ENCODE measurements at regions not wholly inside any gene's neighbourhood (a gene's known extent, or its start where the extent isn't known, plus 50 kb on each side); places are given as distances from the start of the nearest gene placed in this dataset.
A peak's percentile ranks its signal among the peaks of the same experiment; 100 is the strongest.
"Not testable (repeated sequence)": the region's sequence is repeated elsewhere in the genome, so short reads cannot be mapped to it uniquely, and the experiment has no call there.

- DNase-seq = no peak
These were observed 112.8 kb downstream of the DLEU7 start for GRCh38 chr13:50730496-50731351.

DNA sequence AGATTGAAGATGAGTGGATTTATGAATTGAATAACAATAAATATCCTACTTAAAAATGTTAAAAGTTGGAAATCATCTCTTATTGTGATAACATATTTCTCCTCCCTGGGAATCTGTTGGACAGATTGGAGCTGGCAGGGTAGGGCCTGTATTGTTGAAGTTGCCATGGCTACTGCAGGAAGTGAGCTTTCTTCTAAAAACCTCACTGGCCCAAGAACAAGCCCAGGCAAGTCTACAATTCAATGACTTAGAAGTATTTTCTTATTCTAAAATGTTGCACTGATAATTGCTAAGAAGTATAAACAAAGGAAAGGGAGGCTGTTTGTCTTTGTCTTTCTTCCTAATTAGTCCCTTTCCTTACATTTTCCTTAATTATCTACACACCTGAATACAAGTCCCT, 112.1 kb downstream of the DLEU7 start:
- DNase-seq = peak; percentile 41

GRCh38 chr13:50732712-50733111, 110.8 kb downstream of the DLEU7 start:
- DNase-seq = peak; percentile 37

DNA sequence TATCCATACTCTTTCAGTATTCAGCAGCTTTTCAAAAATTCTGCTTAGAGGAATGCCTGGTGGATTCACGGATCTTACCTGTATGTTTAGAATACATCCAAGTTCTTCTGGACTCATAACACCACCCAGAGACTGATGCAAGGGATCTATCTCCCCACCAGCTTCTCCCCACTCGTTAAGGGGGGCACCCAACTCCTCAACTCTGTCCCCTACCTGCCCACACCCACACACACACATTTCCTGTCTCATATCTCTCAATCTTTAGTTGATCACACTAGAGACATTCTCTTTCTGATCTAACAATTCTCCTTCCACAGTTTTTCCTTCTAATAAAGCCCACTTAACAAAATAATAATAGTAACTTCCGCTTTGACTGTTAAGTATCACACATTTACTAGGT, 110.1 kb downstream of the DLEU7 start:
- DNase-seq = no peak

DNA sequence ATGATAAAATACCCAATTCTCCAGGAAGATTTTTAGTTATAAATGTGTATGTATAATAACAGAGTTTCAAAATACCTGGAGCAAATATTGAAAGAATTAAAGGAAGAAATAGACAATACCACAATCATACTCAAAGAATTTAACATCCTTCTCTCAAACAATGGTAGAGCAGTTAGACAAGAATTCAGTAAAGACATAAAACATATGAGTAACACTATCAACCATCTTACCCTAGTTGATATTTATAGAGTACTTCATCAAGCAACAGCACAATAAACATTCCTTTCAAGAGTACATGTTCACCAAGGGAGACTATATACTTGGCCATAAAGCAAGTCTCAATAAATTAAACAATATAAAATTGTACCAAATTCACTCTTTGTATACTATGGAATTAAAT, 108.4 kb downstream of the DLEU7 start:
- peak; percentile 56 for DNase-seq

- peak; percentile 81 for DNase-seq
These were observed 103.3 kb downstream of the DLEU7 start for GRCh38 chr13:50740052-50740741.

GRCh38 chr13:50742353-50742752, 101.1 kb downstream of the DLEU7 start:
- DNase-seq = no peak

DNA sequence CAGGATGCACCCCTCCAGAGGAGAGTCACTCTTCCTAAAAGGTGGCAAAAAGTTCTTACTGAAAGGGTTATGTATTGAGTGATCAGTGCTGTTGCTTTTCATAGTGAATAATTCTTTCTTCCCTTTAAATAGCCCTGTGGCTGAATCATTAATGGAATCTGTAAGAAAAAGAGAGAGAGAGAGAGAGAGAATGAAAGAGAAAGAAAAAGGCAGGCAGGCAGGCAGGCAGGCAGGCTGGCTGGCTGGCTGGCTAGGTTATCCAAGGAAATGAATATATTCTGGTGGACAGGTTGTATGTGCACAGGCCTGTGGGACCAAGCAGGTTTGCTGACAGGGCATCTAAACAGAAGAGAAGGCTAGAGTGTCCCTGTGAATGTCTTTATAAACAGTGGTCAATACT, 100.5 kb downstream of the DLEU7 start:
- no peak for DNase-seq

GRCh38 chr13:50744116-50744660, 99.3 kb downstream of the DLEU7 start:
- DNase-seq = no peak

DNA sequence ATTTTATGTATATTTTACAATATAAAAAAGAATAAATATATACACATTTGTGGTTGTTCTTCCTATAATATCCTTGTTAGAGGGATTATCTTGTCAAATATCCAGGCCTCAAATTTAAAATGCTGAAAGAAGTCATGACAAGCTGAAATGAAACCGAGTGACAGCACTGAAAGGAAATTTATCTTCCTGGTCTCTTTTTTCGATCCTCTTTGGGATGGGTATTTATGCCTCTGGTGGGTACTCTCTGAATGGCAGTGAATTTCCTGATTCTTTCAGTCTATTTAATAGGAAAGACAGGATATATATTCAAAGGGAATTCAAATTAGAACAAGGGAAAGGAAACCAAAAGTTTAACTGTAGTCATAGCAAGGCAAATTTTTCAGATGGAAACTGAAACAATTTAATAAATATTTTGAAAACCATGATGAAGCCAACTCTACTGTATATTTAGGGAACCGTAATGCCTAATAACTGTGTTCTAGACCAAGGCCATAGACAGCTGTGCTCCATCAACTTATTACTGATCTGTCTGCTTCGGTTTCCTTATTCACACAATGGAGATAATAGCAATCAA, 97.9 kb downstream of the DLEU7 start:
- no peak for DNase-seq

GRCh38 chr13:50747737-50748350, 95.6 kb downstream of the DLEU7 start:
- DNase-seq = peak; percentile 27

GRCh38 chr13:50753221-50753620, 90.3 kb downstream of the DLEU7 start:
- DNase-seq = not testable (repeated sequence)

- DNase-seq = not testable (repeated sequence)
These were observed 87.4 kb downstream of the DLEU7 start for GRCh38 chr13:50755862-50756685.

DNA sequence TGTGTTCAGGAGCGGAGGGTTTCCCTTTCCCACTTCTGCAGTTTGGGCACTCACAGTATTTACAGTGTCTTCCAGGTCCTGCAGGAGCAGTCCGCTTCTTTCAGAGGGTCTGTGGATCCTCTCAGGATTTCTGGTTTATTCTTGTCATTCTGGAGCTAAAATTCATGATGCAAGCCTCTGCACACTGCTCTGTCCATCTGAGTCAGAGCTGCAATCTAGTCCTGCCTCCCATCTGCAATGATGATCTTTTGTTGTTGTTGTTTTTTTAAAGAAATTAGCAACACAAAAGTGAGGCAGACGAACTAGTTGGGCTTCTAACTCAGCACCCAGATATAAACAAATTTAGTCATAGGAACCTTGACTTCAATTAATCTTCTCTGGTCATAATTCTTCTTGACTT, 86.5 kb downstream of the DLEU7 start:
- DNase-seq = no peak

DNA sequence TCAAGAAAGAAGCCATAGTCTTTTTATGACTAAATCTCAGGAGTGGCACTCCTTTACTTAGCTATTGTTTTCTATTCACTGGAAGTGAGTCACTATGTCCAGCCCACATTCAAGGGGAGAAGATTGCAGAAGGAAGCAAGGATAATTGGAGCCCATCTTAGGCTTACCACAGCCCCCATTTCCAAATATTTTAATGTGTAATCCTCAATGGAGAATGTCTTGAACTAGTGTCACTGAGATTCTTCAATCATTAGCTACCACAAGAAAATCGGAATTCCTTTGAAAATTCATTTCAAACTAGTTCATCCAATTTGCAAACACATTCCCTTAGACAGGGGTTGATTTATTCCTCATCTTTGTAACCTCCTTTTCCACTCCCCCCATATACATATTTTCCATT, 84.7 kb downstream of the DLEU7 start:
- peak; percentile 64 for DNase-seq

- peak; percentile 51 for DNase-seq
These were observed 82.7 kb downstream of the DLEU7 start for GRCh38 chr13:50760751-50761150.

DNA sequence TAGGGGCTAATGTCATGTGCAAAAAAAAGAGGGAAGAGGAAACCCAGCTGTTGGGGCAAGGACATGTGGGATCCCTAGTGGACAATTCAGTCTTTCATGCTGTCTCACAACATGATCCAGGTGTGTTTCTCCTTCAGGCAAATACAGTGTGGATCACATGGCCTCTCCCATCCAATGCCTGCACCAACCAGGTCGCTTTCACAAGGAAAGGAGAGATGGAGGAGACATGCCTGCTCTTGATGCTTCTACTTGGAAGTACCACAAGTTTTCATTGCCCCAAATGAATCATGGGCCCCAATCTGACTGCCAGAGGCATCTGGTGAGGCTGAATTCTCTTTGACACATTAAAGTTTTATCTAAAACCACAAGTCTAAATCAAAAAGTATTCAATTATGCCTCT, 82.1 kb downstream of the DLEU7 start:
- DNase-seq = no peak

DNA sequence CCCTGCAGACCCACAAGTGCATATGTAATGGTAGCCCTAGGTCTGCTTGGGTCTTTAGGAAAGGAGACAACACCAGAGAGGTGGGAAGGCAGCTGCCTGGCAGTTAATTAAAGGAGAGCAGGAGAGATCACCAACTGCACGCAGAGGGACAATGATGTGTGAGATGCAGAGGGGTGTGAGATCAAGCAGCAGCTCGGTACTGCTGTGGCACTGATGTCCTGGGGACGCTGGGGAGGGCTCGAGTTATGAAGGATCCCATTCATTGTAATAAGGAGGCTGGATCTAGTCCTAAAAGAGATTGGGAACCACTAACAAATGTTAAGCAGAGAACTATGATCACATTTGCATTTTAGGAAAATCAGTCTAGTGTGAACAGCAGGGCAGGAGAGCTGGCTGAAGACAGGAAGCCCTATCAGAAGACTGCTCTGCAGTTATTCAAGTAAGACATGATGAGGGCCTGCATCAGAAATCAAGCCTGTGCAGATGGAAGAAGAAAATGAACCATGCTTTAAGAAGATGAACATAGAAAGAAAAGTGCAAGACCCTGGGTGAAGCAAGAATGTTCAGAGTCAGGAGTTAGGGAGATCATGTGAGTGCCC, 80.4 kb downstream of the DLEU7 start:
- no peak for DNase-seq

GRCh38 chr13:50766013-50766412, 77.5 kb downstream of the DLEU7 start:
- DNase-seq = no peak

GRCh38 chr13:50766695-50767094, 76.8 kb downstream of the DLEU7 start:
- DNase-seq = no peak

GRCh38 chr13:50772881-50773280, 70.6 kb downstream of the DLEU7 start:
- not testable (repeated sequence) for DNase-seq

Data from fibroblast of skin of right quadriceps (primary cell).